RPMI8226 (cell line): ENCODE measurements at regions not wholly inside any gene's neighbourhood (a gene's known extent, or its start where the extent isn't known, plus 50 kb on each side); places are given as distances from the start of the nearest gene placed in this dataset.
"Not testable (repeated sequence)": the region's sequence is repeated elsewhere in the genome, so short reads cannot be mapped to it uniquely, and the experiment has no call there.

Experiments
- DNase-seq: peaks from one replicate; pipeline ENCODE4 v3.0.0-alpha.2; 2015

DNA sequence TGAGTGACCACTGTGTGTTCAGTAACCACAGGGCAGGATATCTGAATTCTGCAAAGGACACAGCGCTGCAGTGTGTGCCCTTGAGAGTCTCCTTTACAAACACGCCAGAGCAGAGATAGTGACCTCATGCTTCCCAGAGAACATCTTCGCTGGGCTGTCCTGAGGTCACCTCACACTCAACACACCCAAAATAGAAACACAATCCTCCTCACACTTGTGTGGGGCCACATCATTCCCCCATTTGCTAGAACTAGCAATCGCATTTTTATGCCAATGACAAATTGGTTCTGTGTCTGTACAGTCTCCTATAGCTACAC is 140.1 kb upstream of the NRIP1 start:
- DNase-seq: no peak

DNA sequence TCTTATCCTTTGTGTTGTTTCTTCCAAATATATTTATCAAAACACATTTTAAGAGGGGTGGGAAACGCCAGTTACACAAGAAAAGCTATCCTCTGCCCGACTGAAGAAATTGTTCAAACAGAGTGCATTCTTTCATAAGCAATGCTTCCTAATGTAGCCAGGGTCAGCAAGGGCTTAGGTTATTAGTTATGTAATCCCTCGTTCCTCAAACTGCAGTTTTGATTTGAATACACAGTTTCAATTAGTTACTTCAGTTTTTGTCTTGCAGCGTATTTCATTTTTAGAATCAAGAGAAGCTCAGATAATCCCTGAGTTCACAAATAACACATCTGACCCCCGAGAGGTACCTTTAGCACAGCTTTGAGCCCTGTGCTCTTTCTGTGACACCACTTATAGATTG is 141.7 kb upstream of the NRIP1 start:
- no peak for DNase-seq

DNA sequence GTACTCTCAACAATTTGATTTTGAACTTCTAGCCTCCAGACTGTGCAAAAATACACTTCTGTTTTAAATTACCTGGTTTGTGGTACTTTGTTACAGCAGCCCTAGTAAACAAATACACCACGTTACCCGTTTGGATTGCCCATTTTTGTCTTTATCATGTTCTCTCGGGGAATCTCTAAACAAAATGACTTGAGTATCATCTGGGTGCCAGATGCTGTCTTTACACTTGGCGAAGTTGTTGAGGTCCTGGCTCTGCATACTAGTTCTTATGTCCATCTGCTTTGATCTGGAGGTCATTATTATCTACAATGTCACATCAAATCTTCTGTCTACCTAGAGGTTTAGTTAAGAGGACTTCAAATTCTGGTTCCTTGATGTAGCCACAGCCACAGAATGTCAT is 142.4 kb upstream of the NRIP1 start:
- DNase-seq: no peak

DNA sequence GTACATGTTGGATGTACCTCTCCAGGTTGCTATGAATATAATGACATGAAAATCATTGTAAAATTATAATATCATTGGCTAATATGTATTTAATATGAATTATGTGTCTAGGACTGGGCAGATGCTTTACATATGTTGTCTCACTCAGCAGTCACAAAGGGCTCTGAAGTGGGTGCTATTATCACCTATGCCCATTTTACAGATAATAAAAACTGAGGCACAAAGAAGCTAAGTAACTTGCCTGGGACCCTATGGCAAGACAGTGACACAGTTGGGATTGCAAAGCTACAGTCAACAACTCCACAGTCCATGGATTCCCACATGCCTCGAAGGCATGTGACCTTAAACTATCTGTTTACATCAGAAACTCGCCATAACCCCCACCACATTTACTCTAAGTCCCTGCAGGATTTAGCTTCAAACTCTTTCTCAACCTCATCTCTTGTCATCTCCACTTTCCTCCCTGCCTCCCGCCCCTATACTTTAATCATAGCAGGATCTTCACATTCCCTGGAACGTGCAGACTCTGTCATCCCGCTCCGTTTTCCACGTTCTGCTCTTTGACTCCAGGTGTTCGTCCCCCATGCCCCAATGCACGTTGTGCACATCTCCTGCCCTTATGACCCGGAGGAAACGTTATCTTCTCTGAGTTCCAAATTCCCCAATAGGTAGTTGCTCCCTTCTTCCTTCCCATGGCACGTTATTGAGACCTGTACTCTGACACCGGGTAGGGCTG is 143.0 kb upstream of the NRIP1 start:
- DNase-seq: no peak

DNA sequence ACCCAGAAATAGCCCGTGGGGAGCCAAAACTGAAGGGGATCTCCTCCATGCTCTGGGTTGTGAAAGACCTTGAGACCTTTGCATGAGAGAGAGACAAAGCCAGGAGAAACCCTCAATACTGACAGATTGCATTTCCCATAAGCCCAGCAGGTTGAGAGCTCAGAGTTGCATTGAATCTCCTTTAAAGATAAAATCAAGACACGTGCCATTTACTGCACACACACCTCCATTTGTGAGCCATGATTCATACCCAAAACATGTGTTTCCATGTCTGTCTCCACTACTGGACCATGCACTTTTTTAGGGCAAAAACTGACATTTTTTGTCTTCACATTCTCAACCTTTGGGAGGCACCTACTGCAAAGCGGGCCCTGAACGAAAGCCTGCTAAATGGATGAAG is 144.0 kb upstream of the NRIP1 start:
- DNase-seq: no peak

DNA sequence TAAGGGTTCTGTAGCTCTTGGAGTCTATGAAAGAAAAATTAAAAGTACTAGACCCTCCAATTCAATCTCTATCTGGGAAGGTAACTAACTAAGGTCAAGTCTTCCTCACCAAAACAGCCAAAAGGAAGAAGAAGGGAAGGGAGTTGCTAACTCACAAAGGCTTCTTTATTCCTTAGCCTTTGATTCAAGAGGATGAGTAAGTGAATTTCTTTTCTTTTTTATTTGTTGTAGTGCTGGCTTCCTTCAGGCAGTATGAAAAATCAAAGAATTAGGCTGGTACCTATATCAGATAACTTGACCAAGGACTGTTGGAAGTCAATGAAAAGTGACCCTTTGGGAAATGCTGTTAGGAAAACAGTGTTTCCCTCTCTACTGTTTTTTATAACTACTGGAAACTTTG is 144.4 kb upstream of the NRIP1 start:
- DNase-seq: no peak

DNA sequence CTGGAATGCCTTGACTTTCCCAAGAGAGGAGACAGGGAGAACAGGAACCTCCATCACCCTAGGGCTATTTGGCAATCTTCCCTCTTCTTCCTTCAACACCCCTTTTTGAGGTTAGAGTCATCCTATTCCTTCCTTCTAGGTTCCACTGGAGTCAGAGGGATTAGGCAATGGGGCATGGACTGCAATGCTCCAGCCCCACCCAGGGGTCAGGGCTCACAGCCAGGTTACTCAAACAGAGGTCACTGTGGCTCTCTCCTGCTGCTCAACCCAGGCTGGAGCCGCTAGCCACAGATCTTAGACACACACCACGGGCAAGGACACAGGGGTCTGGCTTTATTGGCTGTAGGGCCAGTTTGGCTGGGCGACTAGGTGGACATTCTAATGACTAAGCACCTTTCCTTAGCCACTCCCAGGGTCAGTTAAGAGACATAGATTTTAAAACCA is 145.5 kb upstream of the NRIP1 start:
- DNase-seq: no peak

DNA sequence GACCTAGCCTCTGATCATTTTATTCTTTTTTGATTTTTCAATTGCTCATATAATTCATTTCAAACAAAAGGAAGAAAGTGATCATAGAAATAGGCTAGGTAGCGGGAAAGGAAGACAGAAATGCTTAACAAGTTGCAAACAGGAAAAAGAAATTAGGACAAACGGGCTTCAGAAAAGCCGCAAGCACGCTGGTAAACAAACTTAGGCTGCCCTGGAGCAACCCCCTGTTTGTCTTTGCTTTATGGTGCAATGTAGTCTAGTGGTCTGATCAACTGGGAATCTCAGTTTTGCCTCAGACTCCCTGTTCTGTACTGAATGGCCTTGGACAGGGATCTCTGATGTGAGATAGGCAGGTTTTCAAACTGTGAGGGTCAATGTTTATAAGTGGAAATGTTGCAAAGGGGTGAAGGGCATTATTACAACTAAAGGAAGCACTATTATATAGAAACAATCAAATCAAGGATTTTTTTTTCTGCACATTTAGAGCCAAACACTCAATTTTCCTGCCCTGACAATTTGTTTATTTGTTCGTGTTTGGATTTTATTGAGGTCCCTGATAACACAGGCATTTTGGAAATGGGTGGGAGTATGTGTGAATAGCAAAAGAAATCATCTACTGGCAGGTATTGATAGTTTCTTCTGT is 146.8 kb upstream of the NRIP1 start:
- no peak for DNase-seq

DNA sequence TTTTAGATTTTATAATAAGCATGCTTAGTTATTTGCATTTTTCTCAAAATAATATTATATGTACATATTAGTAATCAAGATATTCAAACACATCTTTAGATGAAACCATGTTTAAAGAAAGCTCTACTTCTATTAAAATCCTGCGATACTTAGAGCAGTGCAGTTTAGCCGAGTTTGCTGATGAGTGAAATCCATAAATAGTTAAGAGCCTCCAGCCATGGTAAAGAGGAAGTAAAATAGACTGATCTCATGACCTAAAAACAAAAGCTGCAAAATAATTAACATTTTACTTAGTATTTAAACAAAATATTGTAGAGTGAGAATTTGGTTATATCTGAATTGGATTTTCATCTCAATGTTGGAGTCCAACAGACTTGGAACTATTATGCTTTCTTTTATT is 147.4 kb upstream of the NRIP1 start:
- DNase-seq: peak; percentile 71

DNA sequence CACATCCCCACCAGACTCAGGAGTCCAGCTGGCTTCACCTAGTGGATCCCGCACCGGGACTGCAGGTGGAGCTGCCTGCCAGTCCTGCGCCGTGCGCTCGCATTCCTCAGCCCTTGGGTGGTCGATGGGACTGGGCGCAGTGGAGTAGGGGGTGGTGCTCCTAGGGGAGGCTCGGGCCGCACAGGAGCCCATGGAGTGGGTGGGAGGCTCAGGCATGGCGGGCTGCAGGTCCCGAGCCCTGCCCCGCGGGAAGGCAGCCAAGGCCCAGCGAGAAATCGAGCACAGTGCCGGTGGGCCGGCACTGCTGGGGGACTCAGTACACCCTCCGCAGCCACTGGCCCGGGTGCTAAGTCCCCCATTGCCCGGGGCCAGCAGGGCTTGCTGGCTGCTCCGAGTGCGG is 153.7 kb upstream of the NRIP1 start:
- not testable (repeated sequence) for DNase-seq

DNA sequence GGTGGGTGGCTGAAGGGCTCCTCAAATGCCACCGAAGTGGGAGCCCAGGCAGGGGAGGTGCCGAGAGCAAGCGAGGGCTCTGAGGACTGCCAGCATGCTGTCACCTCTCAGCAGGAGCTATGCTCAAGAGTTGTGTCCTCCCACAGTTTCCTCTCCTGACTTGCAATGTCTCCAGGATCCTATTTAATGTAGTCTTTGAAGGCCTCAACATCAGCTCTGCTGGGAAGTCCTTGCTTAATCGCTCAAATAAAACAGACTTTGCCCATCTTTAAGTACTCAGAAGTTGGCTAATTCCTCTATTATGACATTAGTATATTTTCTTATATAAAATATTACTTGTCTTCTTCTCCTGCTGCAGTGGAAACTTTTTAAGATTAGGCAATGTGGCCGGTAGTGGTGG is 154.2 kb upstream of the NRIP1 start:
- DNase-seq: no peak

DNA sequence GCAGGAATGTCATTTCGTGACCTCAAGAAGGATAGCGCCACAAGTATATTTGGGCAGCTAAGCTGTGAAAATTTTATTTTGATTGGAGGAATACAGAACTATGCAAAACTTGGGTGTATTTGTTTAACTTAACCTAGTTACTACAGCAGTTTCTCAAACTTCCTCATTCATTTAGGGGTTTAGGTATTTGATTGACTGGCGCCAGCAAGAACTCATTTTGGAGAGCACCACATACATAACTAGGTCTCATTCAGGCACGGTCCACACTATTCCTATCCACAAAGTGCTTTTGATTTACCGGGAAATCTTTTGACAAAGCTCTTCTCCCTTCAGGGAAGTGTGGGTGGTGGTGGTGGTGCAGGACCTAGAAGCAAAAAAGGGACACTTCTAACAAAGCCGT is 155.1 kb upstream of the NRIP1 start:
- DNase-seq: peak; percentile 17

DNA sequence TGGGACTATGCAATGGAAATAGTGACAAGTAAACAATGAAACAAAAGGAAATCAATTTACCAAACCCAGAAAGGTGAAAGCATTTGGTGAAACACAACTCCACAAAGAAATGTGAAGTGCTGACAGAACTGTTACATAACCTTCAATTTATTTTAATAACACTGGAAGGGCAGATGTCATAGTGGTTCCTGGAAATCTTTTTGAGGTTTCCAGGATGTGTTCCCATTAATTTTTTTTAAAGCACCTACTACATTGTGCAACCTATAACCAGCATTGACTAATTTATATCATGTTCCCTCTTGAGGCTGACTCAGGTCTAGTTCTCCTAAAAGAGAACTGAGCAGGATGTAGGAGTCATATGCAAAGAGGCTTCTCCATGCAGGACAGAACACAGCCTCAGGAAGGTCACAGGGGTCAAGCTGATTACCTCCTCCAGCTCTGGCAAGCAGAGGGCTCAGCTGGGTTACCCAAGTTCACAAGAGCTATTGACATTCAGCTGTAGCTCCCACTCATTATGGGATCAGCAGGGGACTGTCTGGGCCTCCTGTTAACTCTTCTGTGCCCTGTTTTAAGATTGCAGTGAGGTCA is 157.1 kb upstream of the NRIP1 start:
- peak; percentile 26 for DNase-seq

DNA sequence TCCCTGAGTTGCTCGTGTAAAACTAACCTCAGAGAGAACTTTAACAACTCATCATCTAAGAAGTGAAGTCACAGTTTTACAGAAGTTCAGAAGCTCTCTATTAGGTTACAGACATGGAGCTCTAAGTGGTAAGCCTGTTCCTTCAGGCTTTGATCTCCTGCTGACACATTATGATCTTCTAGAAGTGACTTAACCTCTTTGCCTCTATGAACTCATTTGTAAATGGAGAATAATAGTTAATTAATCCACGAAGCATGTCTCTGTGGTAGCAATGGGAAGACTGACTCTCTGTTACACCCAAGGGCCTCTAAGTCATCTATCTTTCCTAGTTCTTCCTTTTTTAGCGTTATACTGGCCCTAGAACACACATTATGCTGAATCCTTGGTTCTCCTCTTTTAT is 157.9 kb upstream of the NRIP1 start:
- no peak for DNase-seq

DNA sequence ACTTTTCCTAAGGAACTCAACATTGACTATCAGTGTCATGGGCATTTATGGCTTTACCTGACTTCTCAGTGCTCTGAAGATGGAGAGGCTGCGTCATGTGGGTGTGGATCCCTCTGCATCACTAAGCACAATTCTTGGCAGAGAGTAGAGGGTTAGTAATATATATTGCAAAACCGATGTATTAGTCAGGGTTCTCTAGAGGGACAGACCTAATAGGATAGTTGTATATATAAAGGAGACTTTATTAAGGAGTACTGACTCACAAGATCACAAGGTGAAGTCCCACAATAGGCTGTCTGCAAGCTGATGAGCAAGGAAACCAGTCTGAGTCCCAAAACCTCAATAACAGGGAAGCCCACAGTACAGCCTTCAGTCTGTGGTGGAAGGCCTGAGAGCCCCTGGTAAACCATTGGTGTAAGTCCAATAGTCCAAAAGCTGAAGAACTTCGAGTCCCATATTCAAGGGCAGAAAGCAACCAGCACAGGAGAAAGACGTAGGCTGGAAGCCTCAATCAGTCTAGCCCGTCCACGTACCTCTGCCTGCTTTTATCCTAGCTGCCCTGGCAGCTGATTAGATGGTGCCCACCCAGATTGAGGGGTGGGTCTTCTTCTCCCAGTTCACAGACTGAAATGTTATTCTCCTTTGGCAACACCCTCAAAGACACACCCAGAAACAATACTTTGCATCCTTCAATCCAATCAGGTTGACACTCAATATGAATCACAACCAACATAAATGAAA is 159.7 kb upstream of the NRIP1 start:
- DNase-seq: no peak

DNA sequence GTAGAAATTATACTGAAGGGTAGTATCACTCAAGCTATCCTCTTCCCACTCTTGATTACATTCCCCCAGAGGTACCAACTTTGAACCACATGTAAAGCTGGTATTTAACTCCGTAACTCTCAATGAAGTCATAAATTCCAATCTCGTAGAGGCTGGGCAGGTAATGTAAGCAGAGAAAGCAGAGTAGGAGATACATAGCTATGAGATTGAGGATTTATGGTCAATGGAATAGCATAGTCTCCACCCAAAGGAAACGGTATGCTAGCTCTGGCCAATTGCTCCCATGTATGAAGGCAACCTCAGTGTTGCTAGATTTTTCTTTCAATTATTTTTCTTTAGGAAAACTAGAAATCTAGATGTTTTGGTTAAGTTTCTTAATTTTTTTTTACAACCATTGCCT is 163.1 kb upstream of the NRIP1 start:
- DNase-seq: no peak

DNA sequence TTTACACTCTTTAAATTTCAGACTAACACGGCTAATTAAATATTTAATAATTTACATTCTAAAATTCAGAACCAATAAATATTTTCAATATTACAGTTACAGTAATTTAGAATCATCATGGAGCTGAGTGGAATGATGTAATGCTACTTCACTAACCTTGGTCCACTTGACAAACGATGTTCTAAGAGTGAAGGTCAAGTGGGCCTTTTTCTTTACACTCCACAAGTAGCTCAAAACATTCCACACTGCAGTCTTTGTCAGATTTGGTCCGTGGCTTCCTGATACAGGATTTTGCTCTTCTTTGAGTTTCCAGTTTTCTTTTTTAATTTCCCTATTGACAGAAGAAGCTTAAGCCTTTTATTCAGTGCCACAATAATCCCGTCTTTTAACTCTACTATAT is 164.6 kb upstream of the NRIP1 start:
- no peak for DNase-seq

DNA sequence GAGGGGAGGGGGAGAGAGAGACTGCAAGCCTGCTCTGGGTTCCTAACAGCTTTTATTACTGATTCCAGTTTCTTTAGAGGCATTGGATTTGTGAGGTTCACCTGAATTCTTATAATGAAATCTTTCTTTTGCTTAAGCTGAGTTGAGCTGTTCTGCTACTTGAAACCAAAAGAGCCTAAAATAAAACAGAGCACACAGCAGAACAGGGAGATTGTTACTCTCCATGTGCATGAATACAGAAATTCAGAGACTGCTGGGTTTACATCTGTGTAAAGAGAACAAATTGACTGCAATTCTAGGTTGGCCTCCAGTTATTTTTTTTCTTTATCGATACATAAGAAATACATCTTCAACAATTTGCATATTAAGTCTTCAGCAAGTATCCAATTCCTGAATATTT is 168.8 kb upstream of the NRIP1 start:
- no peak for DNase-seq

DNA sequence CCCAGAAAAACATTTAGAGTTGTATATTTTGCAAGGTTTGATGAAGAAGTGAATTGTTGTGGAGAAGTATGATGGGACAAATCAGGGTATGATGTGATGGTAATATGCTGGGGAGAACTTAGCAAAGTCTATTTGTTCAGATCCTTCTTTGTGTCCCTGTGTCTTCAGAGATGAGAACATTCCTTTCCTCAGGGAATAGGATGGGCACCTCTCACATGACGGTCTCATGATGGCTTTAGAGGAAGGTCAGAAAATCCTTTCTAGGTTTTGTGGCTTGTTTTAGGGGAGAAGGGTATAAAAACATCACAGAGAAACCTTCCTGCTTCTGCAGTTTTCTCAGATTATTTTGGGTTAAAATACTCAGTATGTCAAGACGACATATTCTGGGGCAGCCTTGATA is 171.3 kb upstream of the NRIP1 start:
- DNase-seq: no peak

DNA sequence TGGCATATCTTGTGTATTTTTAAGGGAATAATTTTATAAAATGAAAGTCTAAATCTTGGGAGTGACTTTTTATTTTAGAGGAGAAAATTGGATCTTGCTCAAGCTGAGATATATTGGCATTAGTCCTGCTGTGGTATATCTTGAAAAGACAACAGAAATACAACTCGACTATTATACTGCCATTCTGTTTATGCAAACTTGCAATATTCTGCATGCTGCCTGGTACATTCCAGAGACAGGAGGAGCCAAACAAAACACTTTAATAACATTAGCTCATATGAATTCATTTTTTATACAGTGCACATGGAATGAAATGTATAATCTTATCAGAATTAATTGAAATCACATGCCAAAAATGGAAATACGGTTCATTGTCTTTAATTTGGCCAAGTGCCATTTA is 176.0 kb upstream of the NRIP1 start:
- no peak for DNase-seq

DNA sequence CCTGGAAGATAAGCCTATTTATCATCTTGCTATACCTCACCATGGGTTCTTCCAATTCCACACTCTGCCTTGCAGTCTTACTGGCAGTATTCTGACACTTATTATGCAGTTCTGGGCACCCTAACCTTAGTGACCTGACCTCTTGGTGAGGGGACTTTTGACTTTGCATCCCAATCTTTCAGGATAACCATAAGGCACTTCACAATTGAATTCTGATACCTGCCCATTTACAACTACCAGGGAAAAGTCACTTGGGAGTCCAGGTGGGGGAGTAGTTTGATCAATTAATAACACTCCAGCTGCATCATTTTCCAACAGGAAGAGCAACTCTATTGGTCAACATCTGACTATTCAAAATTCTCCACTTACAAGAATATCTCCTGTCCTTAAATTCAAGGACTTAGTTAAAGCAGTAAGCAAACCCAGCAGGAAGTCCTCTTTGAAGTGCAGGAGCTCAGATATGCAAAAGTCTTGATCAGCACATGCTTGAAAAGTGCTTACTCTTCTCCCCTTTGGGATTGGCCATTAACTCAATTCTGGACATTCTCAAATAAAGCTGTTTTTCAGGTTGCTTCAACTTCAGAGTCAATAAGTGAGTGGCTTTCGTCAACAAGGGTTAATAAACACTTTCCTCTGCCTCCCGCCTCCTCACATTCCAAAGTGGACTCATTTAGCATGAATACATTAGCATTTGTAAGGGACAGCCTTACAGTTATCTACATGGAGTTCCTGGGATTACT is 177.4 kb upstream of the NRIP1 start:
- DNase-seq: no peak

DNA sequence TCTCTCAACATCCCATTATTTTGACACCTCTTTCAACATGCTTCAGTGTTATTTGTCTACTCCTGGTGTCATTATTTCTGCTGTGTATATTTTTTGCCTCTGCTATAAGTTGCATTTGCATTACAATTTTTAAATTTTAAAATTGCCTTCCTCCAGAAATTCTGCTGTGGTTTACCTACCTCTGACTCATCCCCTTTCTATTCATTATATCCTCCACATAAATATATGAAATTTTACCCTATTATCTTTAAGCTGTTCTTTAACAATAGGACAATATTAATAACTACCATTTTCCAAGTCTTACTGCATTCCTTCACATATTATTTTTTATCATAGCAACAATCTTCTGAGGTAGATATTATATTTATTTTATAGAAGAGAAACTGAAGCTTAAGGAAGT is 178.1 kb upstream of the NRIP1 start:
- DNase-seq: no peak

DNA sequence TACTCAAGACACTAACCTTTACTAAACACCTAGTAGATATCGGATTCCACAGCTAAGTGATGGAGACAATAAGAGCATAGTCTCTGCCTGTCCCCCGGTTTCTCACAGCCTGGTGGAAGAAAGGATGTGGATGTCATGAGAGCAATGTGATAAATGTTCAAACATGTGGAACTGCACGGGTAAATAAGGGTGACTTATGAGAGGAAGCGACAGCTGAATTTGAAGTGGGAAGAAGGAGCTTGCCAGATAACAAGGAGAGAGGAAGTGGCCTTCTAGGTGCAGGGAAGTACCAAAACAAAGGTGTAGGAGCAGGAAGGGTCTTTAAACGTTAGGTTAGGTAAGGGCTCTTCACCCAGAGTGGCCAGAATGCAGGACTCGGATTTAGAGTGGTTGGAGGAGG is 178.6 kb upstream of the NRIP1 start:
- no peak for DNase-seq
